HG03571 (cell line): ENCODE measurements at regions not wholly inside any gene's neighbourhood (a gene's known extent, or its start where the extent isn't known, plus 50 kb on each side); places are given as distances from the start of the nearest gene placed in this dataset.
"Not testable (repeated sequence)": the region's sequence is repeated elsewhere in the genome, so short reads cannot be mapped to it uniquely, and the experiment has no call there.

Experiments
- ATAC-seq: cut with Tn5 transposase; IDR thresholded peaks from one replicate; pipeline ENCODE4 v1.9.1; 2021; ENCODE audit not compliant: unreplicated experiment

- ATAC-seq: no peak
Measured at GRCh38 chr6:105884426-105884825, 201.7 kb upstream of the PRDM1 start.

- ATAC-seq: no peak
Measured at GRCh38 chr6:105884011-105884410, 202.1 kb upstream of the PRDM1 start.

- ATAC-seq: no peak
Measured at GRCh38 chr6:105882828-105883227, 203.3 kb upstream of the PRDM1 start.

- no peak for ATAC-seq
Measured at GRCh38 chr6:105882121-105882803, 203.9 kb upstream of the PRDM1 start.

- ATAC-seq: no peak
Measured at GRCh38 chr6:105881608-105882007, 204.5 kb upstream of the PRDM1 start.

- no peak for ATAC-seq
Measured at GRCh38 chr6:105880030-105880492, 206.1 kb upstream of the PRDM1 start.

GRCh38 chr6:105879146-105879545 lies 207.0 kb upstream of the PRDM1 start:
- ATAC-seq: no peak

GRCh38 chr6:105875974-105876640 lies 210.0 kb upstream of the PRDM1 start:
- no peak for ATAC-seq

- no peak for ATAC-seq
Measured at GRCh38 chr6:105874835-105875626, 211.1 kb upstream of the PRDM1 start.

GRCh38 chr6:105873799-105874198 lies 212.3 kb upstream of the PRDM1 start:
- no peak for ATAC-seq

GRCh38 chr6:105873211-105873704 lies 212.9 kb upstream of the PRDM1 start:
- no peak for ATAC-seq

GRCh38 chr6:105872249-105872648 lies 213.9 kb upstream of the PRDM1 start:
- ATAC-seq: no peak

GRCh38 chr6:105871542-105871941 lies 214.6 kb upstream of the PRDM1 start:
- no peak for ATAC-seq

GRCh38 chr6:105869835-105870440 lies 216.2 kb upstream of the PRDM1 start:
- ATAC-seq: no peak

GRCh38 chr6:105868823-105869460 lies 217.2 kb upstream of the PRDM1 start:
- ATAC-seq: no peak

- ATAC-seq: no peak
Measured at GRCh38 chr6:105867821-105868220, 218.3 kb upstream of the PRDM1 start.

- no peak for ATAC-seq
Measured at GRCh38 chr6:105867277-105867676, 218.9 kb upstream of the PRDM1 start.

GRCh38 chr6:105862936-105863607 lies 223.1 kb upstream of the PRDM1 start:
- ATAC-seq: no peak

GRCh38 chr6:105860927-105861326 lies 225.2 kb upstream of the PRDM1 start:
- not testable (repeated sequence) for ATAC-seq

GRCh38 chr6:105859457-105859856 lies 226.7 kb upstream of the PRDM1 start:
- ATAC-seq: no peak
